Hematopoietic multipotent progenitor cell (in vitro differentiated cells): ENCODE measurements at regions not wholly inside any gene's neighbourhood (a gene's known extent, or its start where the extent isn't known, plus 50 kb on each side); places are given as distances from the start of the nearest gene placed in this dataset.

Experiments used
- DNase-seq, 3 donors: peaks; one replicate each; pipeline ENCODE4 v3.0.0-alpha.2; 2011 to 2015; ENCODE audit warnings: low read depth in 2 of 3, low spot score in 2 of 3

- no peak for DNase-seq
These were observed 108.8 kb upstream of the CDK1 start for GRCh38 chr10:60669501-60669900.

GRCh38 chr10:60666221-60666620 lies 112.1 kb upstream of the CDK1 start:
- no peak for DNase-seq

DNA sequence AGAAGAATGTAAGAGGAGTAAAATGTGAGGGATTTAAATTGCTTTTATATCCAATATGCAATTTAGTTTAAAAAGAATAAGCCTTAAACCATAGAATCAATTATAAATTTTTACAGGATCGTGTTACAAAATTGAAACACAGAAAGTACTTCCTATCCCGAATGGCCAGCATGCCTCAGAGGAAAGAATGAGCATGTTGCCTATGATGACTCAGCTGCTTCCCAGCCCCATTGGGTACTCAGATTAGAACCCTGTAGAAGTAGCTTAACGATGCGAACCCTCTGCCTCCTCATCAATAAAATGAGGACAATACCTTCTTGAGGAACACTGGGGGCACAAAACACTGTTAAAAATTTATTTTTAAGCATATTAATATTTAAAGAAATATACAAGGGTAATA lies 113.4 kb upstream of the CDK1 start:
- no peak for DNase-seq

- peak in 1 of 3 donors; percentile 22 for DNase-seq
These were observed 114.4 kb upstream of the CDK1 start for GRCh38 chr10:60663850-60664249.

- DNase-seq: peak in 2 of 3 donors; percentile 42 to 56
These were observed 115.2 kb upstream of the CDK1 start for GRCh38 chr10:60662917-60663614.

DNA sequence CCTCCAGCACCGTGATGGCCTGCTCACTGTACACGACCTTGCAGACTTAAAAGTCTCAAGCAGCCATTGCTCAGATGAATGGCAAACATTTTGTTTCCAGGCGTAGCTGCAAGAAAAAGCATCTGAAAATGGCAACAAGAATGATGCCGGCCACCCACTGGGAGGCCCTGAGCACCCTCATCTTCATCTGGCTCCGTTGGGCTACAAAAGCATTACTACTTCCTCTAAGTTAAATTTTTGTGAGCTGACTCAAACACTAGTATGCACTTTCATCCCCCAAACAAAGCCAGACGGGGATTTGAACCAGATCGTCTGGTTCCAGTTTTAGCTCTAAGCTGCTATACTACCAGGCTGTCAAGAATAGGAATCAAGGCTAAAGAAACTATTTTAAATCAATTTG lies 116.6 kb upstream of the CDK1 start:
- DNase-seq: no peak

DNA sequence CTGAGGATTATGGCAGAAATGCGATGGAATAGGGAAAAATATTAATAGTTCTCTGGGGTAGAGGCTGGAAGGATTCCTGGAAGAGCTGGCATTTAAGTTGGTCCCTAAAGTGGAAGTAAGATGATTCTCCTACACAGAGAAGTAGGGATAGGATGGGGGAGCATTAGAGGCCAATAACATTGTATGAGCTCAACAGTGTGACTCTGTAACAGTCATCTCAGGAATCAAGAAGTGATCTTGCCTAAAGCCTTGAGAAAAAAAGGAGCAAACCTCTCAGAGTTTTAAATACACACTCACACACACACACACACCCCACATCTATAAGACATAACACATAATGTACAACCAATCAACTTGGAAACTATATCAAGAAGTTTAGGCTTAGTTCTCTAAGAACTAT lies 117.7 kb upstream of the CDK1 start:
- DNase-seq: no peak

DNA sequence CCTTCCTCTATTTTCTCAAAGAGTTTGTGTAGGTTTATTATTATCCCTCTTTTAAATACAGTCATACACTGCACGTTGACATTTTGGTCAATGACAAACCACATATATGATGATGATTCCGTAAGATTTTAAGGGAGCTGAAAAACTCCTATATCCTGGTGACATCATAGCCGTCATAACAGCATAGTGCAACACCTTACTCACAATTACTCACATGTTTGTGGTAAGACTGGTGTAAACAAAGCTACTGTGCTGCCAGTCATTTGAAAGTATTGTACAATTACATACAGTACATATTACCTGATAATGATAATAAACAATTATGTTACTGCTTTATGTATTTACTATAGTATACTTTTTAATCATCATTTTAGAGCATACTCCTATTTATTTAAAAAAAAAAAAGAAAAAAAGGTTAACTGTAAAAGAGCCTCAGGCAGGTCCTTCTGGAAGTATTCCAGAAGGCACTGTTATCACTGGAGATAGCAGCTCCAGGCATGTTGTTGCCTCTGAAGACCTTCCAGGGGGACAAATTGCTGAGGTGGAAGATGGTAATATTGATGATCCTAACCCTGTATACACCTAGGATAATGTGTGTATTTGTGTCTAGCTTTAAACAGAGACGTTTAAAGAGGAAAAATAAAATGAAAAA lies 123.3 kb upstream of the CDK1 start:
- DNase-seq: no peak

DNA sequence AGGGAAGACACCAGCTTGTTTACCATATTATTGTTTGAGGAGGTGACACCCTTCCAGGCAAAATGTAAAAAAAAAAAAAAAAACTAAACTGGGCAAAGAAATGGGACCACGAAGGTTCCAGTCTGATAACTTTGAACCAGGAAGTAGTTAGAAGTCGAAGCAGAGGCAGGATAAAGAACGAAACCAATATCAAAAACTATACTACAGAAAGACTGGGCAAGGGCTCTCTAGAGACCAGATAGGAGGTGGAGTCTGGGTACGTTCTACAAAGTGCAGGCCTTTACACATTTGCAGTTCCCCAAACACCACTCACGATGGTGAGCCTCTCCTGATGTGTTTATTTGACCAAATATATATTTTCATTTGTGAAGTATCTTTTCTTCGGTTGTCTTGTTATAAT lies 125.7 kb upstream of the CDK1 start:
- no peak for DNase-seq

DNA sequence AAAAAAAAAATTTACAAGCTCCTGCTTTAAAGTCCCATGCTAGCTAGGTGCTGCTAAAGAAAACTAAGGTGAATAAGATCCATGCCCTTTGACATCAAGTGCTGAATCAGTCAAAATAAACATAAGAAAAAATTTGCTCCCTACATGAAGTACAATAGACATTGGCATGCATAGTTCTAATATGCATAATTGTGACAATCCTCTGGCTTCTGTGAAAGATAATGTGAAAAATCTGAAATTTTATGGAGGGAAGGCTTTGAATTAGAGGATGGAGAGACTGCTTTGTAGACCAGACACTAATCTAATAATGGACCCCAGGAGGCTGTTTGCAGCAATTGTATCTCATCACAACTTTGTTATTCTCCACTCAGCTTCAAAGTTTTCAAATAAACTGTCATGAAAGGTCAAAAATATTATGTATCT lies 127.9 kb upstream of the CDK1 start:
- no peak for DNase-seq

DNA sequence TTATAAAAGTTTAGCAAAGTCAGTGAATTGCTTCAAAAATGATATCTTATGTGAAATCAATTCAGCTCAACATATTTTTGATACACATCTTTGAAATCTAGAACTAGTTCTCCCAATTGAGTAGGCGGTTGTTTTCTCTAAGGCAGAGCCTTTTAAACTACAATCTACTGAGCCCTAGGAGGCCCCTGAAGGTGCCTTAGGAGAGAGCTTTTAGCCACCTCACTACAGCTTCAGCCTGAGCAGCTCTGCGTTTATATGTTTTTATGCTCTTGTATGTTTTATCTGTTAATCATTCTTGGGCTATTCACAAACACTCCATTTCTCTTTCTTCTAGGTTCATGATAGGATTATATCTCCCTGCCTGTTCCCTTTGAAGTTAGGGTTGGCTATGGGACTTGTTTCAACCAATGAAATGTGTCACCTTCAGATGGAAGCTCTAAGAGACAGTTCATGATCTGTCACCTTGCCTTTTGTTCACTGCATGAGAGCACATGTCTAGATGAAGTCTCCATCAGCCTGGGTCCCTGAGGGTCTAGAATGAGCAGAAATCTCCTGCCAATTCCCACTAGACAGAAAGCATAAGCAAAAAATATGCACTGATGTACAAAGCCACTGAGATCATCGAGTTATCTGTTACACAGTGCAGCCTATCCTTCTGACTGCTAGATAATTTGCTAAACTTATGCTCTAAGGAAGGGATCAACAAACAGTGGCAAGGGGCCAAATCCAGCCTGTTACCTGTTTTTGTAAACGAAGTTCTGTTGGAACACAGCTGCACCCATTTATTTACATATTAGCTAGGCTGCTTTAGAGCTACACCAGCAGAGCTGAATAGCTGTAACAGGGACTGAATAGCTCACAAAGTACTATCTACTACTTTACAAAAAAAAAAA lies 128.5 kb upstream of the CDK1 start:
- DNase-seq: no peak

DNA sequence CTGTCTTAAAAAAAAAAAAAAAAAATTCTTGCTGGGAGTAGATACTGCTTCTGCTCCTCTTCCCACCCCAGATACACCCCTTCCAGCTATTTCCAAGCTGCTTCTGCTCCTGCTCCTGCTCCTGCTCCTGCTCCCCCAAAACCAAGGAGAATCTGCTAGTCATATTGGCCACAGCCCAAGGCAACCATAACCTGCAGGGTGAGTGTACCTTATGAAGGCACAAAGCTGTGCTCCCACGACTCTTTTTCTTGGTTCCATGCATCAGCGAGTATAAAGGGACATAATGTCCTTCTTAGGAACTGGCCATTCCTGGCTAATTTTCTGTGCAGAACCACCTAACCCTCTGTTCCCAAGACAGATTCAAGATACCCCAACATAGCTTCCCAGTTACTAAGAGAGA lies 129.5 kb upstream of the CDK1 start:
- no peak for DNase-seq

GRCh38 chr10:60646966-60647796 lies 131.1 kb upstream of the CDK1 start:
- peak; percentile 30 to 86 (median 54) for DNase-seq

GRCh38 chr10:60645980-60646379 lies 132.3 kb upstream of the CDK1 start:
- DNase-seq: no peak

DNA sequence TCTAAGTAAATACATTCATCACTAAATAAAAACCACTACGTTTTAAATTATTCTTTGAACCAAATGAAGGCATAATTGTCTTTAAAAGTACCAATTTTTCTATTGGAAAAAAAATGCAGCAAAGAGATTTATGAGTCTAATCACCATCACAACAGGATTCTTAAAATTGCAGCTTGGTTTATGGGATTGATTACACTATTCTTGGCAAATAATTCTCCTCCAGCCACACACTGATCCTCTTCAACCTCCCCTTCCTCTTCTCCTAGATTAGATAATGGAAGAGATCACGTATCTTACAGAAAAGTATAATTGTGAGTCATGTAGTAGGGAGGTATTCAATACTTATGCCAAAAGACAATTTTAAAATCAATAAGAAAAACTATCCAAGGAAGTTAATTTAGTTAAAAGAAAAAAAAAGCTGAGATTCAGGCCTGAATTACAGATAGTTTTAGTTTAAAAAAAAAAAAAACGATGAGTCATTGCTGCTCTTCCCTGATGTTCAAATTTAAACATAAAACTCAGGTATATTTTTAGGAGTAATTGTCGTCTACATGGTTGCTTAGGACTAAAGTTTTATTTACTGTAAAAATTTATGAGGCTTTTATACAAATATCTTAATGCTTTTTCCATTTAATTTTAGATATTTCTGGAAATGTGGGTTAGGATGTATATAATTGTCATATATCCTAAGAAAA lies 133.7 kb upstream of the CDK1 start:
- no peak for DNase-seq

- peak in 1 of 3 donors; percentile 8 for DNase-seq
These were observed 134.4 kb upstream of the CDK1 start for GRCh38 chr10:60643874-60644273.

- DNase-seq: no peak
These were observed 148.9 kb upstream of the CDK1 start for GRCh38 chr10:60629332-60629731.

- no peak for DNase-seq
These were observed 150.2 kb upstream of the CDK1 start for GRCh38 chr10:60627778-60628748.

GRCh38 chr10:60626037-60626436 lies 152.2 kb upstream of the CDK1 start:
- no peak for DNase-seq
